SH-SY5Y (cell line): ENCODE measurements at regions not wholly inside any gene's neighbourhood (a gene's known extent, or its start where the extent isn't known, plus 50 kb on each side); places are given as distances from the start of the nearest gene placed in this dataset.

ENCODE experiments used
- GATA2 ChIP-seq: IDR thresholded peaks from 2 replicates; pipeline ENCODE4 v1.6.1; 2011; ENCODE audit warnings: mild to moderate bottlenecking, low read depth, low read length
- GATA3 ChIP-seq: IDR thresholded peaks from 2 replicates; pipeline ENCODE4 v1.6.1; 2011; ENCODE audit warnings: low read depth, mild to moderate bottlenecking, low read length, moderate library complexity

- TF ChIP-seq GATA3 (no peak), GATA2 (no peak)
Observed at GRCh38 chr1:216997831-216998230, 274.6 kb upstream of the ESRRG start.
